ENCODE measurements at regions not wholly inside any gene's neighbourhood (a gene's known extent, or its start where the extent isn't known, plus 50 kb on each side); places are given as distances from the start of the nearest gene placed in this dataset.

GRCh38 chr11:2083411-2083810, 55.8 kb downstream of the IGF2 start:
- no peak for DNase-seq

- DNase-seq = peak in 1 of 3 experiments; percentile 36
Measured at GRCh38 chr11:2077061-2077802, 62.0 kb downstream of the IGF2 start.

- no peak for DNase-seq
Measured at GRCh38 chr11:2076441-2076840, 62.7 kb downstream of the IGF2 start.

- DNase-seq = no peak
Measured at GRCh38 chr11:2074266-2074825, 64.8 kb downstream of the IGF2 start.

GRCh38 chr11:2072551-2073261, 66.5 kb downstream of the IGF2 start:
- no peak for DNase-seq

GRCh38 chr11:2071748-2072385, 67.3 kb downstream of the IGF2 start:
- no peak for DNase-seq

Data from NCI-H1417 (cell line).